Endodermal cell (in vitro differentiated cells): ENCODE measurements at regions not wholly inside any gene's neighbourhood (a gene's known extent, or its start where the extent isn't known, plus 50 kb on each side); places are given as distances from the start of the nearest gene placed in this dataset.

Experiments
- DNase-seq: peaks from one replicate; pipeline ENCODE4 v3.0.0-alpha.2; 2017
- H3K27ac ChIP-seq: 2 replicates; pipeline ENCODE4 v1.5.1; 2013; ENCODE audit warnings: mild to moderate bottlenecking, low read depth, low read length, moderate library complexity
- H3K27me3 ChIP-seq: 2 replicates; pipeline ENCODE4 v1.6.1; 2013; ENCODE audit warnings: mild to moderate bottlenecking, low read length, moderate library complexity; ENCODE audit not compliant: insufficient read depth, control insufficient read depth, poor library complexity, severe bottlenecking
- H3K36me3 ChIP-seq: 2 replicates; pipeline ENCODE4 v1.7.0; 2013; ENCODE audit warnings: mild to moderate bottlenecking, low read length, moderate library complexity; ENCODE audit not compliant: control insufficient read depth, insufficient read depth
- H3K4me1 ChIP-seq: one replicate; pipeline ENCODE4 v1.7.0; 2013; ENCODE audit warnings: low read length; ENCODE audit not compliant: control insufficient read depth, insufficient read depth
- H3K4me3 ChIP-seq: 2 replicates; pipeline ENCODE4 v1.5.1; 2013; ENCODE audit warnings: mild to moderate bottlenecking, low read length, moderate library complexity
- H3K9ac ChIP-seq: 2 replicates; pipeline ENCODE4 v1.6.1; 2013; ENCODE audit warnings: mild to moderate bottlenecking, low read length, moderate library complexity; ENCODE audit not compliant: poor library complexity, severe bottlenecking; ENCODE audit errors: extremely low read depth
- H3K9me3 ChIP-seq: 2 replicates; pipeline ENCODE4 v1.6.1; 2013; ENCODE audit warnings: mild to moderate bottlenecking, low read length, moderate library complexity; ENCODE audit not compliant: control insufficient read depth
- H3K27ac Mint-ChIP-seq: 2 replicates; pipeline ENCODE4 v1.8.0; 2020; ENCODE audit warnings: mixed read lengths
- H3K27me3 Mint-ChIP-seq: 2 replicates; pipeline ENCODE4 v1.8.0; 2021; ENCODE audit warnings: mild to moderate bottlenecking, mixed read lengths; ENCODE audit not compliant: insufficient read depth
- H3K36me3 Mint-ChIP-seq: 2 replicates; pipeline ENCODE4 v1.8.0; 2020; ENCODE audit warnings: low read depth, mixed read lengths
- H3K4me1 Mint-ChIP-seq: 2 replicates; pipeline ENCODE4 v1.8.0; 2020; ENCODE audit warnings: mixed read lengths
- H3K4me3 Mint-ChIP-seq: 2 replicates; pipeline ENCODE4 v1.8.0; 2020; ENCODE audit warnings: mild to moderate bottlenecking, moderate library complexity, mixed read lengths
- H3K9me3 Mint-ChIP-seq: 2 replicates; pipeline ENCODE4 v1.8.0; 2020; ENCODE audit warnings: mild to moderate bottlenecking, mixed read lengths
- WGBS, 2 experiments: methylation state at CpG; one replicate each; pipeline versions ENCODE4 v1.1.5 to v1.1.7; 2013; ENCODE audit warnings: missing lambda C conversion rate in 2 of 2, mixed read lengths in 1 of 2; ENCODE audit not compliant: insufficient coverage in 1 of 2, insufficient read length in 1 of 2; 5-methylcytosine and 5-hydroxymethylcytosine counted together
- TF ChIP-seq, protein P1 (sequence below): fragments of 200-600 bp; sonication (generic); conservative IDR thresholded peaks from 2 replicates; pipeline ENCODE4 v1.5.0; 2021; ENCODE audit warnings: antibody characterized with exemption, mild to moderate bottlenecking

DNA sequence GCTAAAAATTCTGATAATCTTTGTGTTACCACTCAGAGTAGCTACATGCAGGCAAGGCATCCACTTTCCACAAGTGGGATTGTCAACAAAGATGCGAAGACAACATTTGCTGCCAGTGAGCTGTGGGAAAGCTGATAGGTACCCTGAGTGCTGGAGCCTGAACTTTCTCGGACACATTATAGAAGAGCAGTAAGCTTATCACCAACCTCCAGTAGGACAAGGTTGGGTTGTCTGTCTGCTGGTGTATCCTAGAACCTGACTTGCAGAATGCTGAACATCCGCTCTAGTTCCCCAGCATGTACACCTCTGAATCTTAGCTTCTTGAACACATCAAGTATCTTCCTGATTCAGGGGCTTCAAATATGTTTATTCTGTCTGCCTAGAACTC, 103.8 kb upstream of the PPM1H start:
- Histone ChIP-seq H3K27me3 (no peaks in the 10 kb centered on the region), H3K9ac (no peak overlapping the region), H3K9me3 (no peaks in the 10 kb centered on the region), H3K36me3 (no peaks in the 10 kb centered on the region), H3K4me3 (no peak overlapping the region), H3K27ac (no peak overlapping the region), H3K4me1 (no peaks in the 10 kb centered on the region)
- no peak overlapping the region for H3K27ac Mint-ChIP-seq
- no peak for DNase-seq
- 90 to 98% methylated on average over 3 of the region's 3 CpGs for WGBS, 2 experiments
- no peak overlapping the region for H3K4me3 Mint-ChIP-seq
- no peaks in the 10 kb centered on the region for H3K36me3 Mint-ChIP-seq
- H3K4me1 Mint-ChIP-seq, result peaks cover 4% of the 10 kb centered on the region
- H3K9me3 Mint-ChIP-seq, result no peaks in the 10 kb centered on the region
- no peaks in the 10 kb centered on the region for H3K27me3 Mint-ChIP-seq
- TF ChIP-seq, protein P1, sequence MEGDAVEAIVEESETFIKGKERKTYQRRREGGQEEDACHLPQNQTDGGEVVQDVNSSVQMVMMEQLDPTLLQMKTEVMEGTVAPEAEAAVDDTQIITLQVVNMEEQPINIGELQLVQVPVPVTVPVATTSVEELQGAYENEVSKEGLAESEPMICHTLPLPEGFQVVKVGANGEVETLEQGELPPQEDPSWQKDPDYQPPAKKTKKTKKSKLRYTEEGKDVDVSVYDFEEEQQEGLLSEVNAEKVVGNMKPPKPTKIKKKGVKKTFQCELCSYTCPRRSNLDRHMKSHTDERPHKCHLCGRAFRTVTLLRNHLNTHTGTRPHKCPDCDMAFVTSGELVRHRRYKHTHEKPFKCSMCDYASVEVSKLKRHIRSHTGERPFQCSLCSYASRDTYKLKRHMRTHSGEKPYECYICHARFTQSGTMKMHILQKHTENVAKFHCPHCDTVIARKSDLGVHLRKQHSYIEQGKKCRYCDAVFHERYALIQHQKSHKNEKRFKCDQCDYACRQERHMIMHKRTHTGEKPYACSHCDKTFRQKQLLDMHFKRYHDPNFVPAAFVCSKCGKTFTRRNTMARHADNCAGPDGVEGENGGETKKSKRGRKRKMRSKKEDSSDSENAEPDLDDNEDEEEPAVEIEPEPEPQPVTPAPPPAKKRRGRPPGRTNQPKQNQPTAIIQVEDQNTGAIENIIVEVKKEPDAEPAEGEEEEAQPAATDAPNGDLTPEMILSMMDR, result no peak

DNA sequence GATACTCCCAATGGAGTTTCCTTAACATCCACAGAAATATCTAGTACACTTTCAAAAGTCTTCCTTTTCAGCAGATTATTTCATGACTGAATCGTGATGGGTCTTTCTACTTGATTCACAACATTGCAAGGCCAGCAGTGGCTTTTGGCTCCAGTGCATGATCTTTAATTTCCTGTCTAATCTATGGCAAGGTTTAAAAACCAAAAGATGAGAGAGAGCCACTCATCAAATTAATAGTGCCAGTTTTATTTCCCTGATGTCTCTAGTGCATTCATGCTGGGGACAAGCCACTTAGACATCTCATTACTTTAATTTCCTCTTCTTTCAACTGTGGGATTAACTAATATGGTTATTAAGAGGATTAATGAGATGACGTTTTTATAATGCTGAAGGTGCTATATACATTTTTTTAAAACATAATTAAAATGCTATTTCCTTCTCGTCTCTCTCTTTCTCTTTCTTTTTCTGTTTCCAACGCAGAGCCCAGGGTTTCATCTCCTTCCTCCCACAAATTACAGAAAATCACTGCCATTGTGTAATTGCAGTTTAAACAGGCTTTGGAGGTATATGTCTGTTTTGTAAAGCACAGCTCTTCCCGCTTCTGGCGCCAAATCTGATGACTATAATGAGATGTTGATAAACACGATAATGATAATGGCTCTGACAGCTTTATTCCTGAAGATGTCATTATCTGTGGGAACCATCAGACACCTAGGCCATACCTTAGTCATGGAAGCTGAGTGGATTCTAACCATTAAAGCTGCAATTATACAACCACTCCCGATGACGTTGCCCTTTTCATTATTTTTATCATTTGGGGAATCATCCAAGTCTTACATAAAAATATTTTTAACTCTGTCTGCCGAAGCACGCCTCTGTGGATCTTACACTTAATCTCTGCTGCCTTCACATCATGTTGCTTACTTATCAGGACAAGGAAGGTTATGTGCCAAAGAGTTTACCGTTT, 103.1 kb upstream of the PPM1H start:
- WGBS, 2 experiments, result 91 to 95% methylated on average over 8 to 11 of the region's 12 CpGs
- TF ChIP-seq, protein P1, result no peak

DNA sequence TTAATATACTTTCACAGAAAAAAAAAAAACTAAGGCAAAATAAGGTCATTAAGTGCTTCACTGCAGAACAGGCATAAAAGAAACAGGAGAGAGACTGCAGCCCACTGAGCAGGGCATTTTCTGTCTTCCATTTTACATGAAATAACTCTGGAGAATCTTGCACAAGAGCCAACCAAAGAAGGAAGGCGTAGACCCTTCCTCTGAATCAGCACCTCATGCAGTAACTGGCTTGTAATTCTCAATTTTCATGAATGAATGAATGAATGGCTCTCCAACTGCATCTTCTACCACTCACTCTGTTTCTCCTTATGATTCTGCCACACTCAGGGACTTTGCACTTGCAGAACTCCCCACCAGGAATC, 102.0 kb upstream of the PPM1H start:
- Mint-ChIP-seq H3K4me1 (peaks cover 4% of the 10 kb centered on the region), H3K4me3 (no peak overlapping the region), H3K36me3 (no peaks in the 10 kb centered on the region), H3K27me3 (no peaks in the 10 kb centered on the region), H3K9me3 (no peaks in the 10 kb centered on the region), H3K27ac (no peak overlapping the region)
- Histone ChIP-seq H3K27me3 (no peaks in the 10 kb centered on the region), H3K9me3 (no peaks in the 10 kb centered on the region), H3K27ac (no peak overlapping the region), H3K4me3 (no peak overlapping the region), H3K9ac (no peak overlapping the region), H3K4me1 (no peaks in the 10 kb centered on the region), H3K36me3 (no peaks in the 10 kb centered on the region)
- TF ChIP-seq, protein P1, result no peak
- DNase-seq, result no peak
- WGBS, 2 experiments, result 76 to 100% methylated on average over 1 of the region's 1 CpG

More for the DNA sequence above, 103.1 kb upstream of the PPM1H start:
- Histone ChIP-seq H3K4me1 (no peaks in the 10 kb centered on the region), H3K36me3 (no peaks in the 10 kb centered on the region), H3K9me3 (no peaks in the 10 kb centered on the region), H3K9ac (no peak overlapping the region), H3K27ac (no peak overlapping the region), H3K27me3 (no peaks in the 10 kb centered on the region), H3K4me3 (no peak overlapping the region)
- Mint-ChIP-seq H3K4me1 (peaks cover 4% of the 10 kb centered on the region), H3K36me3 (no peaks in the 10 kb centered on the region), H3K27me3 (no peaks in the 10 kb centered on the region), H3K4me3 (no peak overlapping the region), H3K27ac (no peak overlapping the region), H3K9me3 (no peaks in the 10 kb centered on the region)
- no peak for DNase-seq
